ENCODE measurements at regions not wholly inside any gene's neighbourhood (a gene's known extent, or its start where the extent isn't known, plus 50 kb on each side); places are given as distances from the start of the nearest gene placed in this dataset.

DNA sequence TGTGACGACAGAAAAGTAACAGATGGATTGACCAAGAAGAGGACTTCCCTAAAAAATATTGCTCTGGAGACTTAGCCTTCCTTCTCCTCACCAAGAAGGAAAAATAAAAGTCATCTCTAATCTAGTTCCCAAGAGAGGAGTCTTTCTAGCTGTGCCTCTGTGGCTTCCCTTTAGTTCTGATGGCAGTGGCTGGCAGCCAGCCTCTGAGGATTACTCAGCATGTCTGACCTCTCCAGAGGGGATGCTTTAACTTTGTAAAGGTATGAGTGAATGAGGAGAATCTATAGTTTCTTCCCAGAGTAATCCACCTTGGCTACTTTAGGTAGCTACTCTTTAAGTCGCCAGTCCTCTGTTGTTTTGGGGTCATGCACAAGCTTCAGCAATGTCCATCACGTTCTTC lies 163.9 kb upstream of the KIT start:
- Histone ChIP-seq H3K36me3 (no peaks in the 10 kb centered on the region), H3K27me3 (no peaks in the 10 kb centered on the region), H3K4me1 (ENCODE audit: low read depth) (peaks cover 20% of the 10 kb centered on the region), H3K27ac (no peak overlapping the region), H3K9me3 (ENCODE audit: low read depth) (no peaks in the 10 kb centered on the region), H3K4me3 (no peak overlapping the region)
- TF ChIP-seq, protein P1, sequence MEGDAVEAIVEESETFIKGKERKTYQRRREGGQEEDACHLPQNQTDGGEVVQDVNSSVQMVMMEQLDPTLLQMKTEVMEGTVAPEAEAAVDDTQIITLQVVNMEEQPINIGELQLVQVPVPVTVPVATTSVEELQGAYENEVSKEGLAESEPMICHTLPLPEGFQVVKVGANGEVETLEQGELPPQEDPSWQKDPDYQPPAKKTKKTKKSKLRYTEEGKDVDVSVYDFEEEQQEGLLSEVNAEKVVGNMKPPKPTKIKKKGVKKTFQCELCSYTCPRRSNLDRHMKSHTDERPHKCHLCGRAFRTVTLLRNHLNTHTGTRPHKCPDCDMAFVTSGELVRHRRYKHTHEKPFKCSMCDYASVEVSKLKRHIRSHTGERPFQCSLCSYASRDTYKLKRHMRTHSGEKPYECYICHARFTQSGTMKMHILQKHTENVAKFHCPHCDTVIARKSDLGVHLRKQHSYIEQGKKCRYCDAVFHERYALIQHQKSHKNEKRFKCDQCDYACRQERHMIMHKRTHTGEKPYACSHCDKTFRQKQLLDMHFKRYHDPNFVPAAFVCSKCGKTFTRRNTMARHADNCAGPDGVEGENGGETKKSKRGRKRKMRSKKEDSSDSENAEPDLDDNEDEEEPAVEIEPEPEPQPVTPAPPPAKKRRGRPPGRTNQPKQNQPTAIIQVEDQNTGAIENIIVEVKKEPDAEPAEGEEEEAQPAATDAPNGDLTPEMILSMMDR (IDR thresholded peaks at IDR 0.05; ENCODE audit: low read depth, low read length) = no peak
- DNase-seq (ENCODE audit: low read depth in 1 of 2, low spot score in 1 of 2) = no peak

DNA sequence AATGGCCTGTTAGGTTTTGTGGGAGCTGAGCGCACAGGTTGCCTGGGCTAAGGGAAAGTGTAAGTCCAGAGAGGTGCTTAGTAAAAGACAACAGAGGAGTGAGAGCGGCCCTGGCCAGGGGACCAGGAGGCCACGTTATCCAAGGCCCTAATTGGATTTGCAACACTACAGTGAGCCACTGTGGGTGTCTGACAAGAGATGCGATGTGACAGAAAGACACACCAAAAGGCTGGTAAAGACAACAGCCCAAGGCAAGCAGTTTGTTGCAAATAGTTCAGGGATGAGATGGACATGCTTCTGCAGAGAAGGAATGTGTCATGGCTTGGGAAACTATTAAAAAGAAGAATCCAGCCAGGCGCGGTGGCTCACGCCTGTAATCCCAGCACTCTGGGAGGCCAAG lies 162.7 kb upstream of the KIT start:
- Histone ChIP-seq H3K36me3 (no peaks in the 10 kb centered on the region), H3K4me3 (no peak overlapping the region), H3K27me3 (no peaks in the 10 kb centered on the region), H3K4me1 (ENCODE audit: low read depth) (peaks cover 25% of the 10 kb centered on the region), H3K9me3 (ENCODE audit: low read depth) (no peaks in the 10 kb centered on the region), H3K27ac (no peak overlapping the region)
- DNase-seq (ENCODE audit: low read depth in 1 of 2, low spot score in 1 of 2) = no peak
- TF ChIP-seq, protein P1 (IDR thresholded peaks at IDR 0.05; ENCODE audit: low read depth, low read length) = no peak

DNA sequence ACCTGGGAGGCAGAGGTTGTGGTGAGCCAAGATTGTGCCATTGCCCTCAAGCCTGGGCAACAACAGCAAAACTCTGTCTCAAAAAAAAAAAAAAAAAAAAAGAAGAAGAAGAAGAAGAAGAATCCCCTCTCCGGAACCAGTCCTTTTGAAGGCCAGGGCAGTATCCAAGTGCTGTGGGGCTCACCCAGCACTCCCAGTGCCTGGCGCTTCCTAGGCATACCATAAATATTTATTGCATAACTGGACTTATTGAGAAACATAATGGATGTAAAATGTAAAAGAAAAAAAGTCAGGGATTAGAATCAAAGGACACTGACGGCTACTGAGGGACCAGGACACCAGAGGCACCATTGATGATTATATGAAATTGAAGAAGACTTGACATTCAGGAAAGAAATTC lies 162.1 kb upstream of the KIT start:
- no peaks in the 10 kb centered on the region for H3K9me3 ChIP-seq (ENCODE audit: low read depth)
- TF ChIP-seq, protein P1 (IDR thresholded peaks at IDR 0.05; ENCODE audit: low read depth, low read length) = no peak
- H3K4me1 ChIP-seq (ENCODE audit: low read depth) = peaks cover 24% of the 10 kb centered on the region
- H3K27ac ChIP-seq = no peak overlapping the region
- no peaks in the 10 kb centered on the region for H3K27me3 ChIP-seq
- H3K4me3 ChIP-seq = no peak overlapping the region
- DNase-seq (ENCODE audit: low read depth in 1 of 2, low spot score in 1 of 2) = no peak
- no peaks in the 10 kb centered on the region for H3K36me3 ChIP-seq

DNA sequence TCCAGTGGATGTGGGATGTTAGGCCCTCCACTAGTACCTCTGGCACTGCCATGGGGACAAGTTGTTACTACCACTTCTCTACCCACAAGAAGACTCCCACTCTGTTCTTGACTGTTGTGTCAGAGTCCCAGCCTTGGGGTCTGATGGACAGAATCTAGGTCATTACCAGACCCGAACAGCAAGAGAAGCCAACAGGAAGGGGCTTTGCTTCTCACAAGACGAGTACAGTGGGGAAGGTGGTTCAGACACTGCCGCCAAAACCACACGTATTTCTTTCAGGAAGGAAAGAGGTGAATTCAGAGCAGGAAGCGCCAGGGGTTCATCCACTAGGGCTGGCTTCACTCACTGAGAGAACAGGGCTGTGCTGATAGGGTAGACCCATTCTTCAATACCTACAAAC lies 161.3 kb upstream of the KIT start:
- TF ChIP-seq, protein P1 (IDR thresholded peaks at IDR 0.05; ENCODE audit: low read depth, low read length) = no peak
- no peak overlapping the region for H3K4me3 ChIP-seq
- H3K27ac ChIP-seq = no peak overlapping the region

DNA sequence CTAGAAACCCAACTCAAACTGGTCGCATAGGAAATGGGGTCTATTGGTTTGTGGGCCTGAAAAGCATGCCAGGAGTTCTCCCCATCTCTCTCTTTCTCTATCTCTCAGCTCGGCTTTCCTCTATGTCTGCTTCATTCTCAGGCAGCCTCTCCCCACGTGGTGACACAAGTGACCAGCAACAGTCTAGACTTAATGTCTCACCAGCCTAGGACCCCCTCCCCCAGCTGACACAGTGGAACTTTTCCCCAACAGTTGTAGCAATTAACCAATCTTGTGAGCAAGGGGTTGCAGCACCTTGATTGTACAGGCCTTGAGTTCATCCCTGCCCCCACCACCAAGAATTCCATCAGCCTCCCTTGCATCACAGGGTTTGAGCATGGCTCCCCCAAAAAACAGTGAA lies 159.8 kb upstream of the KIT start:
- no peaks in the 10 kb centered on the region for H3K9me3 ChIP-seq (ENCODE audit: low read depth)
- peaks cover 6% of the 10 kb centered on the region for H3K4me1 ChIP-seq (ENCODE audit: low read depth)
- no peaks in the 10 kb centered on the region for H3K27me3 ChIP-seq
- H3K27ac ChIP-seq = no peak overlapping the region
- H3K4me3 ChIP-seq = no peak overlapping the region
- no peak for DNase-seq (ENCODE audit: low read depth in 1 of 2, low spot score in 1 of 2)
- no peaks in the 10 kb centered on the region for H3K36me3 ChIP-seq
- TF ChIP-seq, protein P1 (IDR thresholded peaks at IDR 0.05; ENCODE audit: low read depth, low read length) = no peak

More for the DNA sequence above, 161.3 kb upstream of the KIT start:
- no peaks in the 10 kb centered on the region for H3K9me3 ChIP-seq (ENCODE audit: low read depth)
- H3K4me1 ChIP-seq (ENCODE audit: low read depth) = peaks cover 16% of the 10 kb centered on the region
- no peak for DNase-seq (ENCODE audit: low read depth in 1 of 2, low spot score in 1 of 2)
- H3K36me3 ChIP-seq = no peaks in the 10 kb centered on the region
- H3K27me3 ChIP-seq = no peaks in the 10 kb centered on the region

DNA sequence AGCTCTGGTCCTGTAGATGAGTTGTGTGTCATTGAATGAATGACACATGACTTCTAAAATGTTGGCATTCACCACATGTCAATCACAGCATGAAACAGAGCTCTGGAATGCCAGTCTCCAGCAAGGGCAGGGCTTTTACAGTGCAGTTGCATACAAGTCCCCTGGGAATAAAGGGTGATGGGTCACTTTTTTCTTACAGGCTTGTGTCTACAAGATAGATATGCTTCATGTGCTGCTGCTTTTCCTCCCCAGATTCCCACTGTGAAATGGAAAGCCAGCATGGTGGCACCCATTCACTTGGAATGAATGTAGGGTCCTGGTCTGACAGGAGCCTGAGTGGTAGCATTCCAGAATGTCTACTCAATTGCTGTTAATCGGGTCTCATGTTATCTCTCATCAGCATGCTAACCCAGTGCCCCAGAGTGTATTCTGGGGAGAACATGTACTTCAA lies 159.1 kb upstream of the KIT start:
- no peaks in the 10 kb centered on the region for H3K9me3 ChIP-seq (ENCODE audit: low read depth)
- TF ChIP-seq, protein P1 (IDR thresholded peaks at IDR 0.05; ENCODE audit: low read depth, low read length) = no peak
- no peaks in the 10 kb centered on the region for H3K36me3 ChIP-seq
- H3K27me3 ChIP-seq = no peaks in the 10 kb centered on the region
- H3K27ac ChIP-seq = no peak overlapping the region
- peak in 1 of 2 donors; percentile 17 for DNase-seq (ENCODE audit: low read depth in 1 of 2, low spot score in 1 of 2)
- H3K4me1 ChIP-seq (ENCODE audit: low read depth) = peaks cover 6% of the 10 kb centered on the region
- H3K4me3 ChIP-seq = no peak overlapping the region

Measured in cardiac muscle cell (in vitro differentiated cells and primary cell).